Upper lobe of left lung (tissue), 6 donors: ENCODE measurements at regions not wholly inside any gene's neighbourhood (a gene's known extent, or its start where the extent isn't known, plus 50 kb on each side); places are given as distances from the start of the nearest gene placed in this dataset.

Experiments used
- ATAC-seq, 2 donors: fragments of 200-7000 bp; cut with Tn5 transposase; one replicate each; pipeline ENCODE4 v1.9.1; 2022; ENCODE audit warnings: mild to moderate bottlenecking in 2 of 2, moderate library complexity in 2 of 2; ENCODE audit not compliant: low FRiP score in 2 of 2
- DNase-seq, 2 donors: peaks; one replicate each; pipeline ENCODE4 v3.0.0-alpha.2; 2019 to 2020
- H3K27ac ChIP-seq, 4 donors: fragments of 200-600 bp; sonication (generic); one replicate each; pipeline ENCODE4 v1.5.1; 2016 to 2019
- H3K27me3 ChIP-seq, 4 donors: fragments of 200-600 bp; sonication (generic); one replicate each; pipeline ENCODE4 v1.5.1; 2017 to 2019
- H3K36me3 ChIP-seq, 4 donors: fragments of 200-600 bp; sonication (generic); one replicate each; pipeline ENCODE4 v1.5.1; 2016 to 2019
- H3K4me1 ChIP-seq, 4 donors: fragments of 200-600 bp; sonication (generic); one replicate each; pipeline ENCODE4 v1.5.1; 2018 to 2019
- H3K4me3 ChIP-seq, 4 donors: fragments of 200-600 bp; sonication (generic); one replicate each; pipeline ENCODE4 v1.5.1; 2017 to 2019; ENCODE audit warnings: mild to moderate bottlenecking in 2 of 4, moderate library complexity in 1 of 4
- H3K9me3 ChIP-seq, 4 donors: fragments of 200-600 bp; sonication (generic); one replicate each; pipeline ENCODE4 v1.5.1; 2018 to 2019
- CTCF ChIP-seq, 6 experiments: fragments of 450-650 bp in 4 of 6; fragments of 200-600 bp in 2 of 6; sonication (generic) in 2 of 6; IDR thresholded peaks; one replicate each; pipeline ENCODE4 v1.5.1; 2016 to 2019; ENCODE audit warnings: antibody characterized with exemption in 6 of 6
- EP300 ChIP-seq, 4 donors: sonication (generic); formaldehyde crosslinking; IDR thresholded peaks; one replicate each; pipeline ENCODE4 v1.5.1; 2017; ENCODE audit warnings: antibody characterized with exemption in 4 of 4, control low read depth in 2 of 4
- POLR2A ChIP-seq, 4 donors: fragments of 450-650 bp; IDR thresholded peaks; one replicate each; pipeline ENCODE4 v1.5.1; 2016 to 2017; ENCODE audit warnings: antibody characterized with exemption in 4 of 4, mild to moderate bottlenecking in 2 of 4
- POLR2AphosphoS5 ChIP-seq, 2 donors: sonication (generic); formaldehyde crosslinking; IDR thresholded peaks; one replicate each; pipeline ENCODE4 v1.5.1; 2017; ENCODE audit warnings: antibody characterized with exemption in 2 of 2
- WGBS, 2 donors: methylation state at CpG; one replicate each; pipeline ENCODE4 v1.1.5; 2017 to 2018; 5-methylcytosine and 5-hydroxymethylcytosine counted together
- donor health status: DM: no; HTN: no; CAD: no; lungs with moderate emphysema.
- donor health status: DM: no; HTN: yes; CAD: no; lungs with severe emphysema.

DNA sequence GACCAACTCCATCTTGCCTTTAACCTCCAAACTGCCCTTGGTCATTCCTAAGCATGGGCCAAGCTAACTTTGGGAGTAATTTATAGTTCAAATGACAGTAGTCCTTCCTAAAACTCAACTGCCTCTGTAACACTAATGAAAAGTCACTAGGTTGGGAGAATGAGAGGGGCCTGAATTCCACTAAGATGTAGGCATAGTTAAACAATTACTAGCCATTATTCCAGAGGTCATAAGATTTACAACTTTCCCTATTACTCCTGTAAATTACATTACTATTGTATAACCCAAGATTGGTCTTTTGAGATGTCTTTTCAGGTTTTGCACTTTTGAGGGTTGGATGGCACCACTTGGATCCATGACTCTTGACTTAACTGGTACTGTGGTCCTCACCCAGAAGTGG is 94.6 kb downstream of the SPP2 start:
- H3K4me3 ChIP-seq = no peak overlapping the region
- DNase-seq (no peak), ATAC-seq (no peak)
- H3K27ac ChIP-seq = no peak overlapping the region
- no peaks in the 10 kb centered on the region for H3K4me1 ChIP-seq
- no peaks in the 10 kb centered on the region for H3K9me3 ChIP-seq
- no peaks in the 10 kb centered on the region for H3K36me3 ChIP-seq
- no peaks in the 10 kb centered on the region for H3K27me3 ChIP-seq
- TF ChIP-seq POLR2AphosphoS5 (IDR thresholded peaks at IDR 0.05) = no peak
- TF ChIP-seq POLR2A (IDR thresholded peaks at IDR 0.05) = no peak
- TF ChIP-seq CTCF (IDR thresholded peaks at IDR 0.05) = no peak
- TF ChIP-seq EP300 (IDR thresholded peaks at IDR 0.05) = no peak

- H3K9me3 ChIP-seq = no peaks in the 10 kb centered on the region
- no peaks in the 10 kb centered on the region for H3K27me3 ChIP-seq
- TF ChIP-seq POLR2AphosphoS5 (IDR thresholded peaks at IDR 0.05) (no peak), EP300 (IDR thresholded peaks at IDR 0.05) (no peak), POLR2A (IDR thresholded peaks at IDR 0.05) (no peak), CTCF (IDR thresholded peaks at IDR 0.05) (no peak)
- ATAC-seq = no peak
- 95% methylated on average over 3 of the region's 3 CpGs for WGBS, 2 donors
- no peak for DNase-seq
- H3K36me3 ChIP-seq = no peaks in the 10 kb centered on the region
- no peak overlapping the region for H3K27ac ChIP-seq
- H3K4me3 ChIP-seq = no peak overlapping the region
- H3K4me1 ChIP-seq = no peaks in the 10 kb centered on the region
Observed at GRCh38 chr2:234143896-234144295, 93.4 kb downstream of the SPP2 start.

DNA sequence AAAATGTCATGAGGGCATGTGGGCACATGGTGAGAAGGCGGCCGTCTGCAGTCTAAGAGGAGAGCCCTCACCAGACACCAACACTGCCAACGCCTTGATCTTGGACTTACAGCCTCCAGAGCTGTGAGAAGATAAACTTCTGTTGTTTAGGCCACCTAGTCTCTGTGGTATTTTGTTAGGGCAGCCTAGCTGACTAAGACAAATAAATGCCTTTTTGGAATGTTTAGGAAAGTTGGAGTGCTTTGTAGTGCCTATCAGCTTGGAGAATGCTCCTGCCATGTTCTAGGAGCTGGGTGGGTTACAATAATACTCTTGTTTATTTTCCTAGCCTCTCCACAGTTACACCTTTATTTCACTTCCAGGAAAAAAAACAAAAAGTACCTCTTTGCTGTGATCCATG is 92.0 kb downstream of the SPP2 start:
- ATAC-seq (peak in 1 of 2 donors; percentile 7), DNase-seq (no peak)
- WGBS, 2 donors = 75 to 82% methylated on average over 3 of the region's 3 CpGs
- Histone ChIP-seq H3K36me3 (no peaks in the 10 kb centered on the region), H3K4me3 (no peak overlapping the region), H3K9me3 (no peaks in the 10 kb centered on the region), H3K4me1 (peaks cover 0 to 2% (median 0%) of the 10 kb centered on the region in 4 donors), H3K27me3 (no peaks in the 10 kb centered on the region), H3K27ac (no peak overlapping the region)
- TF ChIP-seq POLR2AphosphoS5 (IDR thresholded peaks at IDR 0.05) (no peak), CTCF (IDR thresholded peaks at IDR 0.05) (no peak), POLR2A (IDR thresholded peaks at IDR 0.05) (no peak), EP300 (IDR thresholded peaks at IDR 0.05) (no peak)

DNA sequence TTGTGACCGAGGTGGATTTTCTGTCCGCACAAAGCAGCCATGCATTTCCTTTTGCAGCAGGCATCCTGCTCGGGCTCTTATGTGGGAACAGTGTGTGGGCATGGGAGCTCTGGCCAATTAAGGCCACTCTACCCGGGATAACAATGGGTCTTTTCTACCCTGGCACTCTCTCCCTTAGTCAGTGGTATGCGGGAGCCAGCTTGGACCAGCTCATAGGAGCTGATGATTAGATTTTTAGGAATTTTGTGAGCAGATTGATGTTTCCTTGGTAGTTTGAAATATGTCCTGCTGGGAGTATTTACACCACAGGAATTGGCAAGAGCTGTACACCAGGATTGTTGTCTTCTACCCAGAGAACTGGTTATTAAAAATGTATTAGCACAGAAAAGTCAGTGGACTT is 89.3 kb downstream of the SPP2 start:
- TF ChIP-seq POLR2A (IDR thresholded peaks at IDR 0.05) (no peak), CTCF (IDR thresholded peaks at IDR 0.05) (no peak), EP300 (IDR thresholded peaks at IDR 0.05) (no peak), POLR2AphosphoS5 (IDR thresholded peaks at IDR 0.05) (no peak)
- peaks cover 2 to 9% (median 5%) of the 10 kb centered on the region in 4 donors for H3K4me1 ChIP-seq
- no peaks in the 10 kb centered on the region for H3K36me3 ChIP-seq
- no peak for DNase-seq
- no peak overlapping the region for H3K4me3 ChIP-seq
- 83 to 97% methylated on average over 5 of the region's 5 CpGs for WGBS, 2 donors
- H3K9me3 ChIP-seq = no peaks in the 10 kb centered on the region
- ATAC-seq = no peak
- H3K27me3 ChIP-seq = no peaks in the 10 kb centered on the region
- H3K27ac ChIP-seq = no peak overlapping the region

DNA sequence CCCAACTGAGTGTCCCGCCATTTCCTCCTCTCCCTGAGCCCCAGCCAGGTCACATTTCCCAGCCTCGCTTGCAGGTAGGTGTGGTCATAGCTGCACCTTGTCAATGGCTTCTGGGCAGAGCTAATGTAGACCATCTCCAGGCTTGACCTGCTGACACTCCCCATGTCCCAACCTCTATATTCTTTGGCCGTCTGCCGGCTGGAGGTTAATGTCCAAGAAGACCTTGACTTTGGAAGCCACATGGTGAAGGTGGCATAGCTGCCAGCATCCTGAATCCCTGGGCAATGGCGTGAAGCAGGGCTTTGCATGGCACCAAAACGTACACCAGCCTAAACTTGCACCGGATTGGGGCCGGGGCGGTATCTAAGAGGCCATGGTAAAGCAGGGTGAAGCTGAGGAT is 88.3 kb downstream of the SPP2 start:
- no peaks in the 10 kb centered on the region for H3K36me3 ChIP-seq
- no peak overlapping the region for H3K27ac ChIP-seq
- 95 to 96% methylated on average over 9 of the region's 9 CpGs for WGBS, 2 donors
- ATAC-seq (no peak), DNase-seq (no peak)
- H3K9me3 ChIP-seq = no peaks in the 10 kb centered on the region
- H3K4me1 ChIP-seq = peaks cover 2 to 9% (median 5%) of the 10 kb centered on the region in 4 donors
- no peak overlapping the region for H3K4me3 ChIP-seq
- TF ChIP-seq CTCF (IDR thresholded peaks at IDR 0.05) (no peak), POLR2A (IDR thresholded peaks at IDR 0.05) (no peak), POLR2AphosphoS5 (IDR thresholded peaks at IDR 0.05) (no peak), EP300 (IDR thresholded peaks at IDR 0.05) (no peak)
- no peaks in the 10 kb centered on the region for H3K27me3 ChIP-seq
